ENCODE measurements at regions not wholly inside any gene's neighbourhood (a gene's known extent, or its start where the extent isn't known, plus 50 kb on each side); places are given as distances from the start of the nearest gene placed in this dataset.

- Histone ChIP-seq H3K9me3 (no peaks in the 10 kb centered on the region), H3K27ac (no peak overlapping the region), H3K36me3 (no peaks in the 10 kb centered on the region), H3K4me3 (no peak overlapping the region), H3K4me1 (no peaks in the 10 kb centered on the region), H3K27me3 (no peaks in the 10 kb centered on the region)
- in situ Hi-C loops (cut with MboI; ENCODE audit: low sequenced_read_pairs in 4 of 4): no loop called here
- no peak for DNase-seq
- intact Hi-C loops (cut with DNase I; ENCODE audit: low total_unique reads): no loop called here
- TF ChIP-seq POLR2A (IDR thresholded peaks at IDR 0.05) (no peak), CTCF (IDR thresholded peaks at IDR 0.05 in 4 of 5, conservative IDR thresholded peaks at IDR 0.05 in 1 of 5) (no peak)
- no peak for ATAC-seq
These were observed 432.7 kb downstream of the TFAP2A start for GRCh38 chr6:9982215-9982614.

- Histone ChIP-seq H3K27ac (no peak overlapping the region), H3K36me3 (no peaks in the 10 kb centered on the region), H3K4me3 (no peak overlapping the region), H3K4me1 (no peaks in the 10 kb centered on the region), H3K9me3 (no peaks in the 10 kb centered on the region), H3K27me3 (no peaks in the 10 kb centered on the region)
- in situ Hi-C loops (cut with MboI; ENCODE audit: low sequenced_read_pairs in 4 of 4) (no loop called here), intact Hi-C loops (cut with DNase I; ENCODE audit: low total_unique reads) (no loop called here)
- ATAC-seq: no peak
- TF ChIP-seq POLR2A (IDR thresholded peaks at IDR 0.05) (no peak), CTCF (IDR thresholded peaks at IDR 0.05 in 4 of 5, conservative IDR thresholded peaks at IDR 0.05 in 1 of 5) (no peak)
- no peak for DNase-seq
These were observed 434.9 kb downstream of the TFAP2A start for GRCh38 chr6:9979996-9980395.

GRCh38 chr6:9978480-9978879 lies 436.4 kb downstream of the TFAP2A start:
- Histone ChIP-seq H3K9me3 (no peaks in the 10 kb centered on the region), H3K4me1 (no peaks in the 10 kb centered on the region), H3K4me3 (no peak overlapping the region), H3K36me3 (no peaks in the 10 kb centered on the region), H3K27me3 (no peaks in the 10 kb centered on the region), H3K27ac (no peak overlapping the region)
- DNase-seq: no peak
- no peak for ATAC-seq
- intact Hi-C loops (cut with DNase I; ENCODE audit: low total_unique reads) (no loop called here), in situ Hi-C loops (cut with MboI; ENCODE audit: low sequenced_read_pairs in 4 of 4) (no loop called here)
- TF ChIP-seq POLR2A (IDR thresholded peaks at IDR 0.05) (no peak), CTCF (IDR thresholded peaks at IDR 0.05 in 4 of 5, conservative IDR thresholded peaks at IDR 0.05 in 1 of 5) (no peak)

GRCh38 chr6:9977411-9977810 lies 437.5 kb downstream of the TFAP2A start:
- no peaks in the 10 kb centered on the region for H3K9me3 ChIP-seq
- H3K36me3 ChIP-seq: no peaks in the 10 kb centered on the region
- ATAC-seq: no peak
- no peaks in the 10 kb centered on the region for H3K27me3 ChIP-seq
- intact Hi-C loops (cut with DNase I; ENCODE audit: low total_unique reads): no loop called here
- H3K4me1 ChIP-seq: no peaks in the 10 kb centered on the region
- in situ Hi-C loops (cut with MboI; ENCODE audit: low sequenced_read_pairs in 4 of 4): no loop called here
- H3K4me3 ChIP-seq: no peak overlapping the region
- TF ChIP-seq CTCF (IDR thresholded peaks at IDR 0.05 in 4 of 5, conservative IDR thresholded peaks at IDR 0.05 in 1 of 5) (no peak), POLR2A (IDR thresholded peaks at IDR 0.05) (no peak)
- DNase-seq: no peak
- no peak overlapping the region for H3K27ac ChIP-seq

GRCh38 chr6:9961646-9962045 lies 453.2 kb downstream of the TFAP2A start:
- Histone ChIP-seq H3K36me3 (no peaks in the 10 kb centered on the region), H3K4me3 (no peak overlapping the region), H3K27ac (no peak overlapping the region), H3K4me1 (no peaks in the 10 kb centered on the region), H3K9me3 (no peaks in the 10 kb centered on the region), H3K27me3 (no peaks in the 10 kb centered on the region)
- ATAC-seq (no peak), DNase-seq (no peak)
- no peak for TF ChIP-seq CTCF (IDR thresholded peaks at IDR 0.05 in 4 of 5, conservative IDR thresholded peaks at IDR 0.05 in 1 of 5)
- TF ChIP-seq POLR2A (IDR thresholded peaks at IDR 0.05): no peak
- intact Hi-C loops (cut with DNase I; ENCODE audit: low total_unique reads) (no loop called here), in situ Hi-C loops (cut with MboI; ENCODE audit: low sequenced_read_pairs in 4 of 4) (no loop called here)

Measured in gastrocnemius medialis (tissue), 4 donors.